ENCODE measurements at regions not wholly inside any gene's neighbourhood (a gene's known extent, or its start where the extent isn't known, plus 50 kb on each side); places are given as distances from the start of the nearest gene placed in this dataset.

DNA sequence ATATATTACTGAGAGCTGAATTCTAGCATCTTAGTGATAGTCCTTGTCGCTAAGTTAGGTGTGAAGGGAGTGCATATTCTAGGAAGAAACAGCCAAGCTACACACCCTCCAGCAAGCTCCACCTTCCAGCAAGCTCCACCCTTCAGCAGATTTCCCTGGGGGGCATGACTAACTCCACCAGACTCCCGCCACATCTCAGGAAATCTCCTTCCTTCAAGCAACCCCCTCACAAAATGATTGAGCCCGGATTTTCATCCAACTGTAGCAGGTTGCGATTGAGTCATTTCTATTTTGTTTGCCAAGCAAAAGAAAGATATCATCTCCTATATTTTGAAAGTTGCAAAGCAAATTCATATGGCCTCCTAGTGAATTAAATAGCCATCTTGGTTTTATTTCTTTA is 162.1 kb upstream of the TMTC4 start:
- TF ChIP-seq, protein P1, sequence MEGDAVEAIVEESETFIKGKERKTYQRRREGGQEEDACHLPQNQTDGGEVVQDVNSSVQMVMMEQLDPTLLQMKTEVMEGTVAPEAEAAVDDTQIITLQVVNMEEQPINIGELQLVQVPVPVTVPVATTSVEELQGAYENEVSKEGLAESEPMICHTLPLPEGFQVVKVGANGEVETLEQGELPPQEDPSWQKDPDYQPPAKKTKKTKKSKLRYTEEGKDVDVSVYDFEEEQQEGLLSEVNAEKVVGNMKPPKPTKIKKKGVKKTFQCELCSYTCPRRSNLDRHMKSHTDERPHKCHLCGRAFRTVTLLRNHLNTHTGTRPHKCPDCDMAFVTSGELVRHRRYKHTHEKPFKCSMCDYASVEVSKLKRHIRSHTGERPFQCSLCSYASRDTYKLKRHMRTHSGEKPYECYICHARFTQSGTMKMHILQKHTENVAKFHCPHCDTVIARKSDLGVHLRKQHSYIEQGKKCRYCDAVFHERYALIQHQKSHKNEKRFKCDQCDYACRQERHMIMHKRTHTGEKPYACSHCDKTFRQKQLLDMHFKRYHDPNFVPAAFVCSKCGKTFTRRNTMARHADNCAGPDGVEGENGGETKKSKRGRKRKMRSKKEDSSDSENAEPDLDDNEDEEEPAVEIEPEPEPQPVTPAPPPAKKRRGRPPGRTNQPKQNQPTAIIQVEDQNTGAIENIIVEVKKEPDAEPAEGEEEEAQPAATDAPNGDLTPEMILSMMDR (IDR thresholded peaks at IDR 0.05), result no peak
- no peak for TF ChIP-seq POLR2A (IDR thresholded peaks at IDR 0.05)
